ENCODE measurements at regions not wholly inside any gene's neighbourhood (a gene's known extent, or its start where the extent isn't known, plus 50 kb on each side); places are given as distances from the start of the nearest gene placed in this dataset.

DNA sequence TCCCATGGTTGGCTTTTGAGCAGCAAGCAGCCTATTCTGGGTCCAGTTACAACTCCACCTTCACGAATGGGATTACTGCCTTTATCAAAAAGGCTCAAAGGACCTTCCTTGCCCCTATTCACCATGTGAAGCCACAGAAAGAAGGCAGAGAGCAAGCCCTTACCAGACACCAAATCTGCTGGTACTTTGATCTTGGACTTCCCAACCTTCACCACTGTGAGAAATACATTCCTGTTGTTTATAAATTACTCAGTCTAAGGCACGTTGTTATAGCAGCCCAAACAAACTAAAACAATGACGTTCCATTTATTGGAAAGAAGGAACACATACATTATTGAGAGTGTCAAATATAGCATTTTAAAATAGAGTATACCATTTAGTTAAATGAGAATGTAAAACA lies 1557.9 kb downstream of the PLA2G4A start:
- no peak for TF ChIP-seq TCF12 (IDR thresholded peaks at IDR 0.05; ENCODE audit: low read depth)
- TF ChIP-seq YY1 (IDR thresholded peaks at IDR 0.05; ENCODE audit: low read depth): no peak
- TF ChIP-seq TAF1 (IDR thresholded peaks at IDR 0.05; ENCODE audit: low read depth): no peak
- no peak for TF ChIP-seq RAD21 (IDR thresholded peaks at IDR 0.05; ENCODE audit: low read depth)
- TF ChIP-seq, protein P1, sequence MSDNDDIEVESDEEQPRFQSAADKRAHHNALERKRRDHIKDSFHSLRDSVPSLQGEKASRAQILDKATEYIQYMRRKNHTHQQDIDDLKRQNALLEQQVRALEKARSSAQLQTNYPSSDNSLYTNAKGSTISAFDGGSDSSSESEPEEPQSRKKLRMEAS (IDR thresholded peaks at IDR 0.05): no peak
- TF ChIP-seq EP300 (IDR thresholded peaks at IDR 0.05; ENCODE audit: borderline replicate concordance): no peak
- TF ChIP-seq TEAD4 (IDR thresholded peaks at IDR 0.05): no peak
- no peak for TF ChIP-seq REST (IDR thresholded peaks at IDR 0.05; ENCODE audit: low read depth)
- TF ChIP-seq CEBPB (IDR thresholded peaks at IDR 0.05): no peak
- TF ChIP-seq EGR1 (IDR thresholded peaks at IDR 0.05): no peak
- TF ChIP-seq USF1 (IDR thresholded peaks at IDR 0.05): no peak
